Right renal pelvis (tissue), 4 donors: ENCODE measurements at regions not wholly inside any gene's neighbourhood (a gene's known extent, or its start where the extent isn't known, plus 50 kb on each side); places are given as distances from the start of the nearest gene placed in this dataset.
"Not testable (repeated sequence)": the region's sequence is repeated elsewhere in the genome, so short reads cannot be mapped to it uniquely, and the experiment has no call there.

ENCODE experiments used
- DNase-seq, 4 donors: peaks; one replicate each; pipeline ENCODE4 v3.0.0-alpha.2; 2013; ENCODE audit warnings: low read depth in 4 of 4, low spot score in 3 of 4, missing footprints in 1 of 4

GRCh38 chr3:75572303-75572702, 91.8 kb upstream of the FRG2C start:
- DNase-seq, result not testable (repeated sequence)

DNA sequence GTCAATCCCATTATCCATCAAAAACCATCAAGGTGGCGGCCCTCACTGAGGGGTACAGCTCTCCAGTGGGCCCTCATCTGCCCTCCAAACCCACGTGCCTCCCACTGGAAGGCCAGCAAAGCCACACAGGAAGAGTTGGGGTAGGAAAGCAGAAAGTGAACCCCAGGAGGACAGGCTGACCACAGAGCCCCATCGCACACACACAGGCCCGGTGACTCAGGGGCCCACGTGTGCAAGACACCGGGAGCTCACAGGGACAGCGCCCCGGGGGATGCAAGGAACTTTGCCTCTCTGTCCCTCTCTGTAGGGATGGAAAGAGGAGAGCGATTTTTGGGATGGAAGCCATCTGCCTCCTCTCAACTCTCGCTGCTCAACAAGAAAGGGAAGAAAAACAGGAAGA, 85.0 kb upstream of the FRG2C start:
- DNase-seq, result not testable (repeated sequence)

- not testable (repeated sequence) for DNase-seq
Observed at GRCh38 chr3:75579536-75579935, 84.6 kb upstream of the FRG2C start.

DNA sequence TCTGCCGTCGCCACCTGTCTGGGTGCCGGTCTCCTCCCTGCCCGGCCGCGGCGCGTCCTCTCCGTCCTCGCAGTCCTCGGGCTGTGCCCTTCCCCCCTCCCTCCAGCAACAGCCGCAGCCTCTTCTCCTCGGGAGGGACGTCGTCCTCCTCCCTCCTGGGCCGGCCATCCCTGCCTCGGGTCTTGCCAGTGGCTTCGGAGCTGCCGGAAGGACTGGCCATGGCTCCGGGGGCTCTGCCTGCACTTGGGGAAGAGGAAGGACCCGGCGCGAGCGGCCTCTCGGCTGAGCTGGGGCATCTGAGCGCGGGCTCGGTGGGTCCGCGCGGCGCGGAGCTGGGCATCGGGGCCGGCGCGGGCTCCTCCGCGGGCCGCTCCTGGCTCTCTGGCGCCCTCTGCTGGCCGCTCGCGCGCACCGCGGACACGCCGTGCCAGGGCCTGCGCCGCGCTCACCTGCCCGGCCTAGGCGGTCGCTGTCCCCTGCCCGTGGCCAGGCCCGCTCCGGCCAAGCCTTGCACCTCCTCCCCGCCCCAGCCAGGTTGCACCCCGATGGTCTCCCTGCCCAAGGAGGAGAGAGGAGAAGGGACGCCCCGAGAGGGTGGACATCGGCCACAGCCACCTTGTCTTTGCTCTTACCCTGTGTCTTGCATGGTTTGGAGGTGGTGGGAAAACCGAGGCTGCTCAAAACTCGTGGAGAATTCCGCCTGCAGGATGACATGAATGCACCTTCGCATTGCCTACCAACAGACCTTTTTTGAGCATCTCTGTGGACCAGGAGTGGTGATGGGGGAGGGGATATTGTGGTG, 83.9 kb upstream of the FRG2C start:
- peak in 1 of 4 donors; percentile 26 for DNase-seq

GRCh38 chr3:75582536-75582935, 81.6 kb upstream of the FRG2C start:
- DNase-seq, result not testable (repeated sequence)

DNA sequence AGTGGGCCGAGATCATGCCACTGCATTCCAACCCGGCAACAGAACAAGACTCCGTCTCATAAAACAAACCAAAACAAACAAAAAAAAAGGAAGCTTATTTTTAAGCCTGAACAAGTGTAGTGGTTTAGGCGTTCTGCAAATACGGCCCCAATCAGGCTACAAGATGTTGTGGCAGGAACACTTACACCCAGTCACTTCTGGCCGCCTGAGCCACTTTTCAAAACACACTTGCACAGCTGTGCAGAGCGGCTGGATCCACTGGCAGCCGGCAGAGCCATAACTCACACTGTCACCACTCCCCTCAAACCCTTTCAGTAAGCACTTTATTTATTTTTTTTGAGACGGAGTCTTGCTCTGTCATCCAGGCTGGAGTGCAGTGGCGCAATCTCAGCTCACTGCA, 81.0 kb upstream of the FRG2C start:
- not testable (repeated sequence) for DNase-seq

DNA sequence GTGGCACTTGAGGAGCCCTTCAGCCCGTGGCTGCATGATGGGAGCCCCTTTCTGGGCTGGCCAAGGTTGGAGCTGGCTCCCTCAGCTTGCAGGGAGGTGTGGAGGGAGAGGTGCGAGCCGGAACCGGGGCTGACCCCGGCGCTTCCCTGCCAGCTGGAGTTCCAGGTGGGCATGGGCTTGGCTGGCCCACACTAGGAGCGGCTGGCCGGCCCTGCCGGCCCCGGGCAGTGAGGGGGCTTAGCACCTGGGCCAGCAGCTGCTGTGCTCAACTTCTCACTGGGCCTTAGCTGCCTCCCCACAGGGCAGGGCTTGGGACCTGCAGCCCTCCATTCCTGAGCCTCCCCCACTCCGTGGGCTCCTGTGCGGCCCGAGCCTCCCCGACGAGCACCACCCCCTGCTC, 76.4 kb upstream of the FRG2C start:
- not testable (repeated sequence) for DNase-seq

DNA sequence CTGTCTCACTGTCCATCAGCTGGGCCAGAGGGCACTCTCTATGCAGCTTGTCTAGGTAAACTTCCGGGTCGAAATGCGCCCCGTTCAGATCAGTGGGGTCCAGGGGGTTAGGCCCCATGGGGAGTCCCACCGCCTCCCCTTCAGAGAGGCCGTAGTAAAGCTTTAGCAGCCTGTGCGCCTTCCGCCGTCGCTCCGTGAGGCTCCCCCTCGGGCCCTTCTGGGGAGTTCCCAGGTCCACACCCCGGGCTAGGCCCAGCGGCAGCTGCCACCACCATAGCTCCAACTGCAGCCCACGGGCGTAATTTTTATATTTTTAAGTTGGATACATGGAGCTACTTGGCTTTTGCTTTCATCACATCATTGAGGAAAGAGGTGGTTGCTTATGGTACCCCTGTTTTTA, 73.7 kb upstream of the FRG2C start:
- not testable (repeated sequence) for DNase-seq

DNA sequence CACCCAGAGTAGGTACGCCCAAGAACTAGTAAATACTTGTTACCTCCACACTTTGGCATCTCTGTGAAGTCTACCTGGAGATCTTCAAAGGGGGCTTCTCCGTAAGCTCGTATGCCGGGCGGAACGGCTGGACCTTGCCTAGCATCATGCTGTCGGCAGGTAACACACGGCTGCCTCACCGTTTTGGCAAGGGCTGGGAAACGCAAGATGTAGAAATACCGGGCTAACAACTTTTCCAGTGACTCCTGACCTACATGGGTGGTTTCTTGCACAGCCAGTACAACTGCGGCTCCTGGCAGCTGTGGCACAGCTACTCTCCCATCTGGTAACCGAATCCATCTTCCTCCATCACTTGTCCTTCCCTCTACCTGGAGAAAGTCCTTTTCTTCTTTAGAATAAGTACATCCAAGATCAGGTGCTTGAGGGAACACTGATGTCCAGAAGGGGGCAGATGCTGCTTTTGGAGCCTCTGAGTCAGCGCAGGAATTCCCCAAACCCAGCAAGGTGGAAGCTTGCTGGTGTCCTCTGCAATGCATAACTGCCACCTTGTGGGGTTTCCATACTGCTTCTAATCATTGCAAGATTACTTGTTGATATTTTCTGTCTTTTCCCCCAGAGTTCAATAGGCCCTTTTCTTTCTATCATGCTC, 59.7 kb upstream of the FRG2C start:
- DNase-seq, result not testable (repeated sequence)

- not testable (repeated sequence) for DNase-seq
Observed at GRCh38 chr3:75607996-75608395, 56.1 kb upstream of the FRG2C start.

GRCh38 chr3:75609598-75609997, 54.5 kb upstream of the FRG2C start:
- DNase-seq, result not testable (repeated sequence)

- DNase-seq, result no peak
Observed at GRCh38 chr3:75610773-75611172, 53.4 kb upstream of the FRG2C start.

- not testable (repeated sequence) for DNase-seq
Observed at GRCh38 chr3:75611724-75612460, 52.2 kb upstream of the FRG2C start.
